Erythroblast (primary cell): ENCODE measurements at regions not wholly inside any gene's neighbourhood (a gene's known extent, or its start where the extent isn't known, plus 50 kb on each side); places are given as distances from the start of the nearest gene placed in this dataset.

Experiments used
- GATA1 ChIP-seq: IDR thresholded peaks from 2 replicates; pipeline ENCODE4 v1.6.1; 2011; ENCODE audit warnings: low read depth, mild to moderate bottlenecking, control low read depth, low read length, moderate library complexity
- POLR2A ChIP-seq: IDR thresholded peaks from 2 replicates; pipeline ENCODE4 v1.6.1; 2011; ENCODE audit warnings: mild to moderate bottlenecking, low read length

GRCh38 chr3:189092547-189092946, 79.2 kb upstream of the TPRG1 start:
- no peak for TF ChIP-seq POLR2A
- no peak for TF ChIP-seq GATA1
